Spinal cord (tissue), 9 donors: ENCODE measurements at regions not wholly inside any gene's neighbourhood (a gene's known extent, or its start where the extent isn't known, plus 50 kb on each side); places are given as distances from the start of the nearest gene placed in this dataset.

Source experiments
- DNase-seq, 6 donors: peaks; one replicate each; pipeline versions ENCODE4 v3.0.0 to v3.0.0-alpha.2; 2013 to 2015; ENCODE audit warnings: low spot score in 6 of 6, low read depth in 4 of 6
- H3K27ac ChIP-seq: one replicate; pipeline ENCODE4 v1.5.1; 2013; ENCODE audit warnings: low read depth, low read length, control low read depth
- H3K27me3 ChIP-seq: one replicate; pipeline ENCODE4 v1.6.1; 2013; ENCODE audit warnings: low read length; ENCODE audit not compliant: control insufficient read depth, insufficient read depth
- H3K36me3 ChIP-seq: one replicate; pipeline ENCODE4 v1.6.1; 2013; ENCODE audit warnings: low read length; ENCODE audit not compliant: control insufficient read depth, insufficient read depth
- H3K4me1 ChIP-seq: one replicate; pipeline ENCODE4 v1.6.1; 2013; ENCODE audit warnings: low read length; ENCODE audit not compliant: control insufficient read depth, insufficient read depth
- H3K4me3 ChIP-seq: one replicate; pipeline ENCODE4 v1.5.1; 2013; ENCODE audit warnings: low read depth, low read length, control low read depth
- H3K9me3 ChIP-seq: one replicate; pipeline ENCODE4 v1.6.1; 2013; ENCODE audit warnings: low read length; ENCODE audit not compliant: control insufficient read depth, insufficient read depth
- WGBS: methylation state at CpG from one replicate; pipeline ENCODE4 v1.1.5; 2013; ENCODE audit warnings: missing lambda C conversion rate; ENCODE audit not compliant: insufficient coverage; 5-methylcytosine and 5-hydroxymethylcytosine counted together
- donor health status: healthy.

- no peaks in the 10 kb centered on the region for H3K36me3 ChIP-seq
- no peaks in the 10 kb centered on the region for H3K9me3 ChIP-seq
- no CpG with 5 or more reads among the region's 1 CpG for WGBS
- no peak overlapping the region for H3K4me3 ChIP-seq
- H3K4me1 ChIP-seq, result no peaks in the 10 kb centered on the region
- H3K27me3 ChIP-seq, result no peaks in the 10 kb centered on the region
- H3K27ac ChIP-seq, result no peak overlapping the region
- DNase-seq, result no peak
Observed at GRCh38 chr5:84682531-84682930, 297.9 kb upstream of the EDIL3 start.

- no peaks in the 10 kb centered on the region for H3K27me3 ChIP-seq
- H3K9me3 ChIP-seq, result no peaks in the 10 kb centered on the region
- DNase-seq, result no peak
- no peak overlapping the region for H3K27ac ChIP-seq
- no peak overlapping the region for H3K4me3 ChIP-seq
- no peaks in the 10 kb centered on the region for H3K36me3 ChIP-seq
- no peaks in the 10 kb centered on the region for H3K4me1 ChIP-seq
Observed at GRCh38 chr5:84680908-84681307, 296.2 kb upstream of the EDIL3 start.

GRCh38 chr5:84673785-84674184, 289.1 kb upstream of the EDIL3 start:
- Histone ChIP-seq H3K9me3 (peaks cover 8% of the 10 kb centered on the region), H3K27ac (no peak overlapping the region), H3K27me3 (no peaks in the 10 kb centered on the region), H3K36me3 (no peaks in the 10 kb centered on the region), H3K4me1 (no peaks in the 10 kb centered on the region), H3K4me3 (no peak overlapping the region)
- no CpG with 5 or more reads among the region's 3 CpGs for WGBS
- DNase-seq, result no peak

GRCh38 chr5:84667576-84667975, 282.9 kb upstream of the EDIL3 start:
- DNase-seq, result peak in 1 of 6 donors; percentile 57

GRCh38 chr5:84650429-84650828, 265.7 kb upstream of the EDIL3 start:
- H3K36me3 ChIP-seq, result no peaks in the 10 kb centered on the region
- H3K4me3 ChIP-seq, result no peak overlapping the region
- no peaks in the 10 kb centered on the region for H3K9me3 ChIP-seq
- H3K4me1 ChIP-seq, result no peaks in the 10 kb centered on the region
- WGBS, result 0% methylated on average over 1 of the region's 1 CpG
- peak in 1 of 6 donors; percentile 44 for DNase-seq
- no peak overlapping the region for H3K27ac ChIP-seq
- no peaks in the 10 kb centered on the region for H3K27me3 ChIP-seq

More at GRCh38 chr5:84667576-84667975, 282.9 kb upstream of the EDIL3 start:
- Histone ChIP-seq H3K27me3 (no peaks in the 10 kb centered on the region), H3K4me3 (no peak overlapping the region), H3K9me3 (peaks cover 8% of the 10 kb centered on the region), H3K36me3 (no peaks in the 10 kb centered on the region), H3K4me1 (no peaks in the 10 kb centered on the region), H3K27ac (no peak overlapping the region)
- no CpG with 5 or more reads among the region's 3 CpGs for WGBS

- H3K27ac ChIP-seq, result no peak overlapping the region
- WGBS, result 72% methylated on average over 2 of the region's 2 CpGs
- H3K4me3 ChIP-seq, result no peak overlapping the region
- H3K4me1 ChIP-seq, result no peaks in the 10 kb centered on the region
- H3K27me3 ChIP-seq, result no peaks in the 10 kb centered on the region
- H3K36me3 ChIP-seq, result no peaks in the 10 kb centered on the region
- H3K9me3 ChIP-seq, result no peaks in the 10 kb centered on the region
- DNase-seq, result no peak
Observed at GRCh38 chr5:84647581-84647980, 262.9 kb upstream of the EDIL3 start.

GRCh38 chr5:84642795-84643194, 258.1 kb upstream of the EDIL3 start:
- H3K27me3 ChIP-seq, result no peaks in the 10 kb centered on the region
- H3K9me3 ChIP-seq, result no peaks in the 10 kb centered on the region
- H3K4me3 ChIP-seq, result no peak overlapping the region
- DNase-seq, result no peak
- H3K27ac ChIP-seq, result no peak overlapping the region
- no peaks in the 10 kb centered on the region for H3K36me3 ChIP-seq
- no peaks in the 10 kb centered on the region for H3K4me1 ChIP-seq
- WGBS, result no CpG with 5 or more reads among the region's 2 CpGs

- Histone ChIP-seq H3K36me3 (no peaks in the 10 kb centered on the region), H3K4me1 (no peaks in the 10 kb centered on the region), H3K4me3 (no peak overlapping the region), H3K9me3 (no peaks in the 10 kb centered on the region), H3K27ac (no peak overlapping the region), H3K27me3 (no peaks in the 10 kb centered on the region)
- DNase-seq, result no peak
- WGBS, result 97% methylated on average over 5 of the region's 8 CpGs
Observed at GRCh38 chr5:84642324-84642723, 257.6 kb upstream of the EDIL3 start.

- no peaks in the 10 kb centered on the region for H3K27me3 ChIP-seq
- H3K4me1 ChIP-seq, result no peaks in the 10 kb centered on the region
- no peak overlapping the region for H3K4me3 ChIP-seq
- no peaks in the 10 kb centered on the region for H3K9me3 ChIP-seq
- no peak overlapping the region for H3K27ac ChIP-seq
- no CpG with 5 or more reads among the region's 1 CpG for WGBS
- no peaks in the 10 kb centered on the region for H3K36me3 ChIP-seq
- no peak for DNase-seq
Observed at GRCh38 chr5:84637662-84638375, 253.1 kb upstream of the EDIL3 start.

GRCh38 chr5:84635235-84636055, 250.8 kb upstream of the EDIL3 start:
- Histone ChIP-seq H3K9me3 (no peaks in the 10 kb centered on the region), H3K27ac (no peak overlapping the region), H3K4me3 (no peak overlapping the region), H3K27me3 (no peaks in the 10 kb centered on the region), H3K4me1 (no peaks in the 10 kb centered on the region), H3K36me3 (no peaks in the 10 kb centered on the region)
- no peak for DNase-seq
- WGBS, result 96% methylated on average over 22 of the region's 22 CpGs
